Fibroblast of villous mesenchyme (primary cell): ENCODE measurements at regions not wholly inside any gene's neighbourhood (a gene's known extent, or its start where the extent isn't known, plus 50 kb on each side); places are given as distances from the start of the nearest gene placed in this dataset.
"Not testable (repeated sequence)": the region's sequence is repeated elsewhere in the genome, so short reads cannot be mapped to it uniquely, and the experiment has no call there.

Experiments used
- DNase-seq: peaks from one replicate; pipeline ENCODE4 v3.0.0-alpha.2; 2010; ENCODE audit warnings: low read depth
- H3K4me3 ChIP-seq: 2 replicates; pipeline ENCODE4 v1.5.1; 2011; ENCODE audit warnings: low read depth, mild to moderate bottlenecking, low read length

DNA sequence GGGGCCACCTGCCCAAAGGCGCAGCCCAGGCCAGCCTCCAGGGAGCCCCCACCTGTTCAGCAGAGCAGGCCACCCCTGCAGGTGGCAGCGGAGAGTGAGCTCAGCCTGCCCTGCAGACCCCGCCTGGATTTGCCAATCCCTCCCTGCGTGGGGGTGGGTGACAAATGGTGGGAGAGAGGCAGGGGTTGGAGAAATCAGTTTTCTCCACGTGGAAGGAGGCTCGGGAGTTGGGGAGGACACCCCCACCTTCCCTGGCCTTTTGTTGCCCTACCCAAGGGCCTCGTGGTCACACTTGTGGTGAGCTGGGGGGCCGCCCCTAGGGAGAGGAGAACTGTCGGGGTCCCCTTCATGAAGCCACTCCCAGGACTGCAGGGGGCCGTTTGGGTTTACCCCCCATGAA, 351.7 kb downstream of the CNTNAP3B start:
- not testable (repeated sequence) for DNase-seq

GRCh38 chr9:41772541-41772940, 356.7 kb downstream of the CNTNAP3B start:
- DNase-seq, H3K4me3 ChIP-seq: not testable (repeated sequence)

More for the DNA sequence above, 351.7 kb downstream of the CNTNAP3B start:
- H3K4me3 ChIP-seq, result not testable (repeated sequence)

DNA sequence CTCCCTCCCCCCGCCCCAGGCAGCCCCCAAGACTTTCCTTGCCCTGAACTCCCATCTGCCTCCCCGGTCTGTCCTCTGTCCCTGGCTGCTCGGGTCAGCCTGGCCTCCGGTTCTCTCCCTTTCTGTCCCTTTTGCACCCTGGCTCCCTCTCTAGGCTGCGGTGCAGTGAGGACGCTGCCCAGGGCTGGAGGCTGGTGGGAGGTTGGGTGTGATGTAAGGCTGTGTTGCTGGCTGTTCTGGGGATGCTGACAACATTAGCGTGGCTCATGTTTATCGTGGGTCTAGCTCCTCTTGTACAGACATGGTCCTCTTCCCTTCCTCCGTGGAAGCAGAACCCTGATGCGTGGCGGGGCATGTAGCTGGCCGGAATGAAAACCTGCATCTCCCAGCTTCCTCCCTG, 357.5 kb downstream of the CNTNAP3B start:
- not testable (repeated sequence) for H3K4me3 ChIP-seq, DNase-seq

DNA sequence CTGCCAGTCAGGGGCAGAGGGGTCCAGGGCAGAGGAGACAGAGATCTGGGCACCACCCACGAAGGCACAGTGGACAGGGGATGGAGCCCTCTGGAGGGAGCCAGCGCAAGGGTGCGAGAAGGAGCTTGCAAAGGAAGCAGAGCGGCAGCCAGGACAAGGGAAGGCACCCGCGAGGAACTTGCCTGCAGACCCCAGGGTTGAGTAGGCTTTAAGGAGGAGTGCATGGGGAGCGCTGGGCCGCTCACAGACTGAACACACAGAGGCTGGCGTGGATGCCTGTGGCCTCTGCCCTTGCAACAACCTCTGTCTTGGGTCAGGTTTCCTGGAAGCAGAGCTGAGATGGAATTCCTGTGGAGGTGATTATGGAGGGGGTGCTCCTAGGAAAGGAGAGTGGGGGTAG, 374.4 kb downstream of the CNTNAP3B start:
- not testable (repeated sequence) for DNase-seq, H3K4me3 ChIP-seq

DNA sequence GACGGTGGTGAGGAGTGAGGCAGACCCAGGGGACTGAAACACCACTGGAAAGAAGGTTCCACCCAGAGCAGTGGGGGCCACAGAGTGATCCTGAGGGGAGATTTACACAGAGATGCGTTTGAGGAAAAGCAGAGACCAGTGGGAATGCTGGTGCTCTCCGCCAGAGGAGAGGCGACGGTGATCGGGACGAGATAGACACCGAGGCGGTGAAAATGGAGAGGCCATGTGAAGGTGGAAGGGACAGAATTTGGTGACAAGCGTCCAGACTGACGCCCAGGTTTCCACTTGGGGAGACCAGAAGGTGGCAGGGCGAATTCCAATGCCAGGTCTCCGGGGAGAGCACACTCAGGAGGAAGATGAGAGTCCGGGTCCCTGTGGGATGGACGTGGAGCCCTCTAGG, 374.8 kb downstream of the CNTNAP3B start:
- not testable (repeated sequence) for DNase-seq, H3K4me3 ChIP-seq

DNA sequence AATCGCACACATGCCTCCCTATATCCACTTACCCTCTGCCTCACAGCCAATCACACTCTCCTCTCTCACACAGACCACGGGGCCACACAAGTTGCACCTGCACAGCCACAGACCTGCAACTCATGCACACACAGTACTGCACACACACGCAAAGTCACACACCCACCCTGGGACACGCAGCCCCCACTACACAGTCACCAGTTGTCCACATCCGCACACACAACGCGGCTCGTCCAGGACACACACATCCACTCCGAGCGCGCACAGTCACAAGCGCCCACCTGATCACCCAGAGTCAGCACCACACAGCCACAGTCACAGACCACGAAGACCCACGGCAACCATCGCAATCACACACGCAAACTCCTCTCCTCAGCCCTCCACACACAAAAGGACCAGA, 387.3 kb downstream of the CNTNAP3B start:
- not testable (repeated sequence) for DNase-seq
- peak overlapping the region; percentile 44 for H3K4me3 ChIP-seq

- H3K4me3 ChIP-seq, DNase-seq: not testable (repeated sequence)
Observed at GRCh38 chr9:41741173-41741572, 388.1 kb downstream of the CNTNAP3B start.

GRCh38 chr9:41738681-41739080, 390.5 kb downstream of the CNTNAP3B start:
- not testable (repeated sequence) for DNase-seq, H3K4me3 ChIP-seq

DNA sequence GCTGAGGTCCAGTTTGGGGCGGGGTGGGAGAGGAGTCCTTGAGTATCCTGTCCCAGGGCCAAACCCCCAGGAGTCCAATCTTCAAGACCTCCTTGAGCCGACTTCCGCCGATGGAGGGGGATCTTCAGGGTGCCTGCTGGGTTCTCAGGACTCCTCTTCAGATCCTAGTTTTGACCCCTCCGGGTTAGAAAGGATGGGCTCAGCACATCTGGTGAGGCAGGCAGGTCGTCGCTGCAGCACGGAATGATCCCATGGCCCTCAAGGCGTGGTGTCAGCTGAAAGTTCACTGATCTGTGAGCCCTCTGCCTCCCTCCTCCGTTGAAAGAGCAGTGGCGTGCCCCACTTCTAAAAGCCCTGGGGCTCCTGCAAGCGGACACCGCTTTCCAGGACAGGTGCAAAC, 430.0 kb downstream of the CNTNAP3B start:
- not testable (repeated sequence) for H3K4me3 ChIP-seq, DNase-seq

DNA sequence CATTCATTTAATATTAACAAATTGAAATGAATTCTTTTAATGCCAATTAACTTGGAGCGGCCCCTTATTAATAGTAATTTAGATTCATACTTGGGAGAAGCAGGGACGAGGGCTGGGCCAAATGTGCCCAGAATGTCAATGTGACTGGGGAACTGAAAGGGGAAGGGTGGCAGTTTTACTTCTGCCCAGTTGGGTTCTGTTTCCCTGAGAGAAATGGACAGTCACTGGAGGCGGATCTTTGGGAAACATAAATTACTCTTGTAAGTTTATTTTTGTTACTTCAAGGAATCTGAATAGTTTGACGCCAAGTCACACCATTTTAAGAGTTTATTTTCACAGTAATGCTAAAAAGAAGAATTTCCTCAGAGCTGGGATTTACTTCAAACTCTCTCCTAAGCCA, 432.1 kb downstream of the CNTNAP3B start:
- peak; percentile 3 for DNase-seq
- H3K4me3 ChIP-seq, result not testable (repeated sequence)

- not testable (repeated sequence) for H3K4me3 ChIP-seq, DNase-seq
Observed at GRCh38 chr9:41679312-41679711, 449.9 kb downstream of the CNTNAP3B start.

DNA sequence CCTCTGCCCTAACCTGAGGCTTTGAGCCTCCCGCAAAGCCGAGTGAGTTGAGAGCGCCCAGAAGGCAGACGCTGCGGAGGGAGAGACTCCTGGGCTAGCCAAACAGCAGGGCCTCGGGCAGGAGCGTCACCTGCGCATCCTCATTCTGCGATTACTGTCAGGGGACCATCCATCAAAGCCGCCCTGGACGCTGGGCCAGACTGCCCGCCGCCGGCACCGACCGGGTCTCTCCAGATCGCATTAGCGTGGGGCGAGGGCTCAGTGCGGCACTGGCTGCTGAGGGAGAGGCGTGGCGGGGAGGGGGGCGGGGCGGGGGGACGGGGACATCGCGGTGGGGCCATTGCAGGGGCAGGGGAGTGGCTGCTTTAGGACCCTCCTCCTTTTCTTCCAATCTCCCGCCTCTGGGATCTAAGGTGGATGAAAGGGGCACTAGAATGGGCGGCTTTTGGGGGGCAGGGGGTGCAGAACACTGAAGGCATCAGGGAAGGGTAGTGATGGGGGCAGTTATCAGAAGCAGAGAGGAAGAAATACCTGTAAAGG, 465.7 kb downstream of the CNTNAP3B start:
- not testable (repeated sequence) for DNase-seq, H3K4me3 ChIP-seq

GRCh38 chr9:41658706-41659105, 469.6 kb upstream of the ZNG1F start:
- DNase-seq, H3K4me3 ChIP-seq: not testable (repeated sequence)

- not testable (repeated sequence) for DNase-seq, H3K4me3 ChIP-seq
Observed at GRCh38 chr9:41658116-41658515, 469.0 kb upstream of the ZNG1F start.

GRCh38 chr9:41657141-41657540, 468.0 kb upstream of the ZNG1F start:
- not testable (repeated sequence) for H3K4me3 ChIP-seq, DNase-seq

- peak; percentile 22 for DNase-seq
- not testable (repeated sequence) for H3K4me3 ChIP-seq
Observed at GRCh38 chr9:41655071-41655554, 466.0 kb upstream of the ZNG1F start.

DNA sequence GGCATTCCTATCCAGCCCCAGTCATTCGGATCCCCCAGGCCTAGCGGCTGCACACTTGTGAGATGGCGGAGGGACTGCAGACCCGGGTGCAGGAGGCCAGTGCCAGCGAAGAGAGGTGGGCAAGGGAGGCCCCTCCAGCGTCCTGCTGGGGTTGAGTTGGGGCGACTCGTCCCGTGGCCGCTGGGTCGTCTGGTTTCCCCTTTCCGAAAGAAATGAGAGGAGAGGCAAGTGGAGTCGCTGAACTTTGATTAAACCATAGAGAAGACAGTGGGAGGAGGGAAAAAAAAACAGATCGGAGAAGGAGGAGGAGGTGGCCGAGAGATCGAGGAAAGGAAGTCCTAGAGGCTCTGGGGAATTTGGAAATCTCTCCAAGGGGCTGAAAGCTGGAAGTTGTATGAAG, 465.2 kb upstream of the ZNG1F start:
- not testable (repeated sequence) for DNase-seq, H3K4me3 ChIP-seq

DNA sequence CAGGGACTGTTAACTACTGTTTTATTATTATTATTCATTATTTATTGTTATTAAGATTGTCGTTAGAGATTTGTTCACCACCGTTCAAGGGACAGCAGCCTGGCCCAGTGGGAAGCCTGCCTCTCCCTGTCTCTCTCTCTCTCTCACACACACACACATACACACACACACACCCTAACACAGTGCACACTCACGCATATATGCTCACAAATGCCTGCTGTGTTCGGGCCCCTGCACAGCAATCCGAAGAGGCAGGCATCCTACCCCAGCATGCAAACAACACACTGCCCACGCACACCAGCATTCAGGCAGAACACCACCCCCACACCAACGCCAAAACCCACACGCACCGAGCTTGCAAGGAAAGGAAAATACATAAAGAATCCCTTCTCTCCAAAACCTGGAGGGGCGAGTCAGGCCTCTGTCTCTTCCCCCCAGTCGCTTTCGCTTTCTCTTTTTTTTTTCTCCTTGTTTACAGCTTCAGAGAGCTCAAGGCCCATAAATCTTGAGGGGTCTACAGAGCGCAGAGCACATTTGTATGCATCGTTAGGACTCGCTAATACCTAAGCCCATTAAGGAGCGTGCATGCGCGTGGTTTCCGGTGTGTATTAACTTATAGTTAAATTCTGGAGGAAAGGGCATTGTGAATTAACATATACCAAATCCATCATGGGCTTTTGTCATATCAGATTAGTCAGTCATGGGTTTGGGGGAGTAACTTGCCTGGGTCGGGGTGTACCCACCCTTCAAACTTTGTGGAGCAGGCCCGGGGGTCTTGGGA, 464.6 kb upstream of the ZNG1F start:
- peak overlapping the region; percentile 18 for H3K4me3 ChIP-seq

GRCh38 chr9:41652800-41653199, 463.7 kb upstream of the ZNG1F start:
- H3K4me3 ChIP-seq, DNase-seq: not testable (repeated sequence)

More for the DNA sequence above, 464.6 kb upstream of the ZNG1F start:
- DNase-seq, result not testable (repeated sequence)

- not testable (repeated sequence) for H3K4me3 ChIP-seq, DNase-seq
Observed at GRCh38 chr9:41652100-41652713, 463.1 kb upstream of the ZNG1F start.
